ENCODE measurements at regions not wholly inside any gene's neighbourhood (a gene's known extent, or its start where the extent isn't known, plus 50 kb on each side); places are given as distances from the start of the nearest gene placed in this dataset.

- no peak for TF ChIP-seq POLR2AphosphoS5 (IDR thresholded peaks at IDR 0.05; ENCODE audit: low read depth, low read length)
- TF ChIP-seq CTCF (IDR thresholded peaks at IDR 0.05), result no peak
- no peak for TF ChIP-seq REST (IDR thresholded peaks at IDR 0.05; ENCODE audit: insufficient read depth in 1 of 2, low read depth in 2 of 2, low read length in 1 of 2)
- TF ChIP-seq TCF7L2 (IDR thresholded peaks at IDR 0.05; ENCODE audit: low read depth, low read length), result no peak
- TF ChIP-seq SIN3A (IDR thresholded peaks at IDR 0.05; ENCODE audit: borderline replicate concordance, insufficient read depth, low read depth, low read length), result no peak
Measured at GRCh38 chr20:24733416-24733815, 215.7 kb upstream of the CST7 start.
